Activated T-cell treated with anti-CD3 and anti-CD28 coated beads, Interleukin-2, amount 50 U/mL, for 72 hours (primary cell): ENCODE measurements at regions not wholly inside any gene's neighbourhood (a gene's known extent, or its start where the extent isn't known, plus 50 kb on each side); places are given as distances from the start of the nearest gene placed in this dataset.

Experiments
- ATAC-seq, 2 donors: fragments of 150-1000 bp; cut with Tn5 transposase; replicated peaks in 1 of 2; 2 replicates each; pipeline ENCODE4 v1.10.0; 2021; ENCODE audit warnings: moderate library complexity in 2 of 2, mild to moderate bottlenecking in 1 of 2
- DNase-seq, 2 donors: peaks; one replicate each; pipeline ENCODE4 v3.0.0; 2021 to 2022; ENCODE audit warnings: mixed read lengths in 1 of 2
- H3K27ac Mint-ChIP-seq: one replicate; pipeline ENCODE4 v1.8.0; 2022; ENCODE audit warnings: mild to moderate bottlenecking, moderate library complexity, mixed read lengths
- H3K27me3 Mint-ChIP-seq: one replicate; pipeline ENCODE4 v1.8.0; 2022; ENCODE audit warnings: low read depth, mixed read lengths
- H3K36me3 Mint-ChIP-seq, 2 donors: one replicate each; pipeline ENCODE4 v1.8.0; 2022; ENCODE audit warnings: mixed read lengths in 2 of 2, mild to moderate bottlenecking in 1 of 2; ENCODE audit not compliant: insufficient read depth in 2 of 2
- H3K4me1 Mint-ChIP-seq: one replicate; pipeline ENCODE4 v1.8.0; 2022; ENCODE audit warnings: low read depth, mixed read lengths
- H3K4me3 Mint-ChIP-seq, 2 donors: one replicate each; pipeline ENCODE4 v1.8.0; 2022; ENCODE audit warnings: mild to moderate bottlenecking in 2 of 2, mixed read lengths in 2 of 2, moderate library complexity in 2 of 2
- H3K9me3 Mint-ChIP-seq, 2 donors: one replicate each; pipeline ENCODE4 v1.8.0; 2022; ENCODE audit warnings: mixed read lengths in 2 of 2

GRCh38 chr2:240350006-240350355, 85.5 kb upstream of the GPC1 start:
- no peaks in the 10 kb centered on the region for H3K4me1 Mint-ChIP-seq
- H3K27me3 Mint-ChIP-seq = peaks cover 9% of the 10 kb centered on the region
- peaks cover 0 to under 1% of the 10 kb centered on the region in 2 donors for H3K9me3 Mint-ChIP-seq
- no peak overlapping the region for H3K27ac Mint-ChIP-seq
- no peak overlapping the region for H3K4me3 Mint-ChIP-seq
- ATAC-seq (no peak), DNase-seq (no peak)
- H3K36me3 Mint-ChIP-seq = no peaks in the 10 kb centered on the region

- H3K9me3 Mint-ChIP-seq = no peaks in the 10 kb centered on the region
- ATAC-seq (no peak), DNase-seq (no peak)
- no peaks in the 10 kb centered on the region for H3K36me3 Mint-ChIP-seq
- H3K27ac Mint-ChIP-seq = no peak overlapping the region
- H3K4me1 Mint-ChIP-seq = no peaks in the 10 kb centered on the region
- no peak overlapping the region for H3K4me3 Mint-ChIP-seq
- peaks cover 9% of the 10 kb centered on the region for H3K27me3 Mint-ChIP-seq
These were observed 84.8 kb upstream of the GPC1 start for GRCh38 chr2:240350696-240351087.

GRCh38 chr2:240351088-240351741, 84.2 kb upstream of the GPC1 start:
- DNase-seq (no peak), ATAC-seq (no peak)
- Mint-ChIP-seq H3K36me3 (no peaks in the 10 kb centered on the region), H3K4me3 (no peak overlapping the region), H3K27me3 (peaks cover 9% of the 10 kb centered on the region), H3K4me1 (no peaks in the 10 kb centered on the region), H3K27ac (no peak overlapping the region), H3K9me3 (no peaks in the 10 kb centered on the region)

GRCh38 chr2:240351826-240352426, 83.5 kb upstream of the GPC1 start:
- Mint-ChIP-seq H3K27me3 (peaks cover 9% of the 10 kb centered on the region), H3K4me3 (no peak overlapping the region), H3K27ac (no peak overlapping the region), H3K4me1 (no peaks in the 10 kb centered on the region), H3K9me3 (no peaks in the 10 kb centered on the region), H3K36me3 (no peaks in the 10 kb centered on the region)
- ATAC-seq = no peak
- DNase-seq = no peak

- Mint-ChIP-seq H3K9me3 (no peaks in the 10 kb centered on the region), H3K27me3 (peaks cover 8% of the 10 kb centered on the region), H3K4me1 (no peaks in the 10 kb centered on the region), H3K36me3 (no peaks in the 10 kb centered on the region), H3K27ac (no peak overlapping the region), H3K4me3 (no peak overlapping the region)
- no peak for DNase-seq
- ATAC-seq = no peak
These were observed 82.2 kb upstream of the GPC1 start for GRCh38 chr2:240353086-240353798.

- ATAC-seq = no peak
- H3K9me3 Mint-ChIP-seq = no peaks in the 10 kb centered on the region
- no peak overlapping the region for H3K27ac Mint-ChIP-seq
- no peaks in the 10 kb centered on the region for H3K36me3 Mint-ChIP-seq
- H3K4me3 Mint-ChIP-seq = no peak overlapping the region
- H3K27me3 Mint-ChIP-seq = peaks cover under 1% of the 10 kb centered on the region
- no peak for DNase-seq
- no peaks in the 10 kb centered on the region for H3K4me1 Mint-ChIP-seq
These were observed 81.5 kb upstream of the GPC1 start for GRCh38 chr2:240353944-240354343.

GRCh38 chr2:240355001-240355891, 80.2 kb upstream of the GPC1 start:
- peaks cover 0 to 1% of the 10 kb centered on the region in 2 donors for H3K9me3 Mint-ChIP-seq
- no peaks in the 10 kb centered on the region for H3K4me1 Mint-ChIP-seq
- DNase-seq (no peak), ATAC-seq (no peak)
- H3K27ac Mint-ChIP-seq = no peak overlapping the region
- no peaks in the 10 kb centered on the region for H3K27me3 Mint-ChIP-seq
- no peak overlapping the region for H3K4me3 Mint-ChIP-seq
- no peaks in the 10 kb centered on the region for H3K36me3 Mint-ChIP-seq

GRCh38 chr2:240355962-240356361, 79.5 kb upstream of the GPC1 start:
- no peak overlapping the region for H3K4me3 Mint-ChIP-seq
- H3K27ac Mint-ChIP-seq = no peak overlapping the region
- DNase-seq (no peak), ATAC-seq (no peak)
- H3K27me3 Mint-ChIP-seq = peaks cover 5% of the 10 kb centered on the region
- H3K9me3 Mint-ChIP-seq = peaks cover 6 to 8% of the 10 kb centered on the region in 2 donors
- H3K4me1 Mint-ChIP-seq = no peaks in the 10 kb centered on the region
- peaks cover 2 to 4% of the 10 kb centered on the region in 2 donors for H3K36me3 Mint-ChIP-seq

- H3K36me3 Mint-ChIP-seq = peaks cover 2 to 6% of the 10 kb centered on the region in 2 donors
- no peaks in the 10 kb centered on the region for H3K4me1 Mint-ChIP-seq
- H3K27ac Mint-ChIP-seq = no peak overlapping the region
- DNase-seq (no peak), ATAC-seq (no peak)
- H3K9me3 Mint-ChIP-seq = peaks cover 9 to 11% of the 10 kb centered on the region in 2 donors
- no peak overlapping the region for H3K4me3 Mint-ChIP-seq
- H3K27me3 Mint-ChIP-seq = peaks cover 9% of the 10 kb centered on the region
These were observed 78.5 kb upstream of the GPC1 start for GRCh38 chr2:240356700-240357640.

- ATAC-seq (no peak), DNase-seq (no peak)
- H3K4me1 Mint-ChIP-seq = no peaks in the 10 kb centered on the region
- H3K4me3 Mint-ChIP-seq = no peak overlapping the region
- H3K9me3 Mint-ChIP-seq = peaks cover 9 to 11% of the 10 kb centered on the region in 2 donors
- peaks cover 9% of the 10 kb centered on the region for H3K27me3 Mint-ChIP-seq
- peaks cover 2 to 6% of the 10 kb centered on the region in 2 donors for H3K36me3 Mint-ChIP-seq
- H3K27ac Mint-ChIP-seq = no peak overlapping the region
These were observed 77.8 kb upstream of the GPC1 start for GRCh38 chr2:240357641-240358012.

GRCh38 chr2:240358080-240358479, 77.4 kb upstream of the GPC1 start:
- no peak overlapping the region for H3K27ac Mint-ChIP-seq
- no peak overlapping the region for H3K4me3 Mint-ChIP-seq
- ATAC-seq (no peak), DNase-seq (no peak)
- peaks cover 9% of the 10 kb centered on the region for H3K27me3 Mint-ChIP-seq
- H3K36me3 Mint-ChIP-seq = peaks cover 2 to 6% of the 10 kb centered on the region in 2 donors
- H3K9me3 Mint-ChIP-seq = peaks cover 9 to 11% of the 10 kb centered on the region in 2 donors
- H3K4me1 Mint-ChIP-seq = no peaks in the 10 kb centered on the region

- no peak for ATAC-seq
- no peak for DNase-seq
- Mint-ChIP-seq H3K27me3 (peaks cover 9% of the 10 kb centered on the region), H3K9me3 (peaks cover 9 to 11% of the 10 kb centered on the region in 2 donors), H3K4me3 (no peak overlapping the region), H3K27ac (no peak overlapping the region), H3K4me1 (no peaks in the 10 kb centered on the region), H3K36me3 (peaks cover 2 to 6% of the 10 kb centered on the region in 2 donors)
These were observed 76.6 kb upstream of the GPC1 start for GRCh38 chr2:240358821-240359397.
